HG03342 (cell line): ENCODE measurements at regions not wholly inside any gene's neighbourhood (a gene's known extent, or its start where the extent isn't known, plus 50 kb on each side); places are given as distances from the start of the nearest gene placed in this dataset.

ENCODE experiments used
- ATAC-seq: cut with Tn5 transposase; IDR thresholded peaks from one replicate; pipeline ENCODE4 v1.9.1; 2021; ENCODE audit warnings: mild to moderate bottlenecking, moderate library complexity; ENCODE audit not compliant: unreplicated experiment

DNA sequence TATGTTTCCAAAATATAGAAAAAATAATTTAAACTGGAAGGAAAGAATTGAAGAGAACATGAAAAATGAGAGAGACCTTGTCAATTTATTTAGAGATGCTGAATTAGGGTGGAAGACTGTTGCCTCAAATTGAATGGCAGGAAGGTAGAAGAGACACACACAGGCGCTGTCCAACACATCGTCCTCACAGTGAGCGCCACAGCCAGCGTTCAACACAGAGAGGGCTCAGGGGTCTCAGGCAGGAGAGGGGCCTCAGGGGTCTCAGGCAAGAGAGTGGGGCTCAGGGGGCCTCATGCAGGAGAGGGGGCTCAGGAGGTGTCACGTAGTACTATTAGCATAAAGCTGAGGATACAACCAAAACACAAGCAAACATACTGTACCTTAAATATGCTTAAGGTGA is 65.7 kb downstream of the TMEM18 start:
- no peak for ATAC-seq

DNA sequence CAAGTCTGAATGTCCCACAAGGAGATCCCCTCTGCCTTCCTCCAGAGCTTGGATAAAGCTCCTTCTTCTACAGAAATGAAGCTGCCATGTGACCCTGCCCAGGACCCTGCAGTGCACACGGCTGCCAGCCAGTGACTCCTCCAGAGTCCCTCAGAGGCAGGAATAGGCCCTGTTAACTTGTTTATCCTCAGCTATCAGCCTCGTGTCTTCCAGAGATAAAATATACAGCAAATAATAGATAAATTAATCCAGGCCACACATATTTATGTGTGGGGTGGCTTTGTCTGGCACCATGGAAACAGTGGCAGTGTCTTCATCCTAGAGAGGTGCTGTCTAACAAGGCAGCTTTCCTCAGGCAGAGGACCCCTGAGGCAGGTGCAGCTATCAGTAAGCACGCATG is 66.7 kb downstream of the TMEM18 start:
- no peak for ATAC-seq

- ATAC-seq, result no peak
Observed at GRCh38 chr2:609881-610280, 67.3 kb downstream of the TMEM18 start.

GRCh38 chr2:609449-609848 is 67.8 kb downstream of the TMEM18 start:
- no peak for ATAC-seq

DNA sequence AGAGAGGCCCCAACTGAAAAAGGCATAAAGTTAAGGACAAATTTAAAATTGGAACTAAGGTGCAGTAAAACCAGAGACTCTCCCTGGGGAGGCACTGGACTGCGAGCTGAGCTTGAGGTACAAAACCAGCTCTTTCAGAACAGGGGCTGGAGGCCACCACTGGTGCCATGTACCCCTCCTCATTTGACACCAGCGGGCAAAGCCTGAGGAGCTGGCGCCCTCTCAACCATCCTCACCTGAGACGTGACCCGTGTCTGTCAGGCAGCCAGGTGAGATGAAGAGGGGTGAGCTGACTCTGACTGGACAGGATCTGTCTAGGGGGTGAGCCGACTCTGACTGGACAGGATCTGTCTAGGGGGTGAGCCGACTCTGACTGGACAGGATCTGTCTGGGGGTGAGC is 68.5 kb downstream of the TMEM18 start:
- no peak for ATAC-seq

DNA sequence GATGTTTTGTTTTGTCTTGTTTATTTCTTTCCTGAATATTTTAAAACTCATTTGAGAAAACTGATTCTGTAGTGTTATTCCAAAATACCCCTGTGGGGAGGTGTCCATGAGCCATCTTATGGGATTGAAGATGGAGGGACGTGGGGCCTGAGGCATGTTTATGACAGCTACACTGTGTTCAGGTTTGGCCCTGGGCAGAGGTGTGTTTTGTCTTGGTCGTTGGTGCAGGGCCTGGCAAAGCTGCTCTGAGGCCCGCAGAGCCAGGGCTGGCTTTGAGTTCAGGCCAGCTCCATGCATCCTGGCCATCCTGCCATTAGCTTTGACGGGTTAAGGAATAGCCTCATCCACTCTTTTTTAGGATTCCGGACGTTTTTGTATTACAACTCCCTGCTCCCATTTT is 68.9 kb downstream of the TMEM18 start:
- ATAC-seq, result no peak

- no peak for ATAC-seq
Observed at GRCh38 chr2:607709-608108, 69.5 kb downstream of the TMEM18 start.

DNA sequence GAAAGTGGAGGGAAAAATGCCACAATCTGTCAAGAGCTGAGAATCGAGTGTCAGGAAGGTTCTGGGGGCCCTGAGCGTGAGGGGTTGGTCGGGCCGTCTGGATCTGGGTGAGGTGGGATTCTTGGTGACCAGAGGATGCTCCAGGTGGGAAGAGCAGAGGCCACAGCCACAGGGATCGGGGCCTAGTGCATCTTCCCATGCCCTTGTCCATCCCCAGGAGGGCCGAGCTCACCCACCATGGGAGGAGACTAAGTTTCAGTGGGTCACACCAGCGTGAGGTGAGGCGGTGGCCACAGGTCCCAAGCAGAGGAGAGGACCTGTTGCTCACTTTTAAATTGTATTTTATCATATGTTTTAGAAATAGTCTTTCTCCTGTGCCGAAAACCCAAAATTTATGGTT is 70.0 kb downstream of the TMEM18 start:
- ATAC-seq, result no peak

DNA sequence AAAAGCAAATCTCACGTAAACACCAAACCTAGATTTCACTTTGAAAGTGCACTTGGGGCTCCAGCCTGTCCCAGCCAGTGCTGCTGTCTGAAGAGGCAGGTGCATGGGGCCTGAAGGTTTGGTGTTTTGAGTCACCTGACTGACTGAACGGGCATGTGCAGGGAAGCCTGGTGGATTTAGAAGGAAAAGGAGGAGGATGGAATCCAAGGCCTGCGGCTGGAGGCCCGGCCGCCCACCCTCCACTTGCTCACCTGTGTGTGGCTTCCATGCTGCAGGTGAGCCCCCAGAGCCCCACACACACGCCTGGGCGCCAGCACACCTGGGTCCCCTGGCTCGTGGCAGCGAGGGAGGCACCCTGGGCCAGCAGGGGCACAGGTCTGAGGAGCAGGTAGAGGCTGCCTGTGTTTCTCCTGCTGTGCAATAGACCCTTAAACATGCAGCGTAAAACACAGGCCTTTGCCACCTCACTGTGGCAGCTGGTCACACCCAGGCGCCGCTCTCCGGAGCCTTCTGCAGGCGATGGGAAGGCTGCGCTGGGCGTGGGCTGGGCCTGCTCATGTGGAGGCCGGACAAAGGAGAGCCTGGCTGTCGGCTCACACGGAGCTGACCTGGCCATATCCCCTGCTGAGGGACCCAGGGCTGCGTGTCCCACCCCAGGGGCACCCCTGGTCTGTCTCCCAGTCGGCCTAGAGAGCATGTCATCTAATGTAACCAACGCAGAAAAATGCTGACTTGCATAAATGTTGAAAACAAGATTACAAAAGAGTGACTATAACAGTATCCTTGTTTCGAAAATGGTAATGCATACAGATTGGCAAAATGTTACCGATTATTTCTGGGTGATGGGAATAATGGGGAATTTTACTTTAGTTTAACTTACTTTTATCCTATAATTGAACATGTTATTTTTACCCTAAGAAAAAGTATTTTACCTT is 71.3 kb downstream of the TMEM18 start:
- no peak for ATAC-seq

- ATAC-seq, result no peak
Observed at GRCh38 chr2:604854-605524, 72.2 kb downstream of the TMEM18 start.

GRCh38 chr2:604385-604784 is 72.8 kb downstream of the TMEM18 start:
- no peak for ATAC-seq

GRCh38 chr2:603869-604268 is 73.3 kb downstream of the TMEM18 start:
- ATAC-seq, result no peak

- ATAC-seq, result no peak
Observed at GRCh38 chr2:603427-603826, 73.8 kb downstream of the TMEM18 start.

DNA sequence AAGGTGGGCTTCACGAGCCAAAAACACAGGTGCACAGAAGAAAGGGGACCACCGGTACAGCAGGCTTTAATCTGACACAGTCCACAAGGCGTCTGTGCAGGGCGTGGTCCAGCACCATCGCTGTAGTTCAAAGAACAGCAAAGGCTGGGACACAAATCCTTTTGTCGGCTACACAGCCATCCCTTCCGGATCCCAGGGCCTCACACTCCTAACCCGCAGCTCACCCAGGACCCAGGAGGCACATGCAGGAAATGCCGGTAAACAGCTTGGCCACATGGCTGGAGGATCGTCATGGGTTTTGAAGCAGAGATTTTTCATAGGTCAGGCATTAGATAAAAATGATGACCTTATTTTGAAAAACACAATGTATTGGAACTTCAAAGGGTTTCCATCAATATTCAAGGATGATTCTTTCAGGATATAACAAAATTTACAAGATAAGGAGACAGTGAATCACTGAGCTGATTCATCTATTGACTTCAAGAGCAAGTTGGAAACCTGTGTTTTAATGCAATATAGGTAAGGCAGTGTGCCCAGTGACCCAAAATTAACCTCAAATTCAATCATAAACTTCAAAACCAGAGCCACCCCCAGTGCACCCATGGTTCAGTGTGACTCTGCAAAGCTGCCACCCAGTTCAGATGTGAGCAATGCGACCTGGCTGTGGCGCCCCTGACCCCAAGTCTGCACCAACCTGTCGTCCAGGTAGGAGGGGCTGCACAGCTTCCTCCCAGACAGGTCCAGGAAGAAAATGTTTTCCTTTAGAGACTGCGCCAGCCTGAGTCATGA is 74.4 kb downstream of the TMEM18 start:
- no peak for ATAC-seq

DNA sequence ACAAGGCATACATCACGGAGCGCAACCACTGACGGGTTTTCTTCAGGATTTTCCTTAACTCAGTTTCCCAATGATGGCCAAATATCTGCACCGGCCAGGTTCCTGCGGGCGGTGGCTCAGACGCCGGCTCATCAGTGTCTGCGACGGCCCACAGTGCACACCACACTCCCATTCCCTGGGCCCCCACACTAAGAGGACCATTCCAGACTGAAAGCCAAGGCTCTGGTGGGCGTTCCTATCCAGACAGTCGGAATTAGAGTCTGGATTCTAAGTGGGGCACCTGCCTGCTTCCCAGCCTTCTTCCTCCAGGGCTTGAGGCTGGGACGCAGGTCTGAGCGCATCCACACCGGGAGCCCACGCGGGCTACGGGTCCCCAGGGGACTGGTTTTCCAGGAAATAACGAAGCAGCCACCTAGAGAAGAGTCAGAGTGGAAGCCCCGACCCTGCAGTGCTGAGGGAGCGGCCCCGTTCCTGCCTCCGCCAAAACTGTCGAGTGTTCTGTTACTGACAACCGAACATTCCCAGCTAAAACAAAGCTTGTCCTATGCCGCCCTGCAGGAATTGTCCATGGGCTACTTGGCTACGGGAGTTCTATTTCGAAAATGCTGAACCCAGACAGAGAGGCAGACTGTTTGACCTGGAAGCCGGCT is 75.3 kb downstream of the TMEM18 start:
- no peak for ATAC-seq

- no peak for ATAC-seq
Observed at GRCh38 chr2:601387-601698, 75.9 kb downstream of the TMEM18 start.

- no peak for ATAC-seq
Observed at GRCh38 chr2:600542-601386, 76.4 kb downstream of the TMEM18 start.

DNA sequence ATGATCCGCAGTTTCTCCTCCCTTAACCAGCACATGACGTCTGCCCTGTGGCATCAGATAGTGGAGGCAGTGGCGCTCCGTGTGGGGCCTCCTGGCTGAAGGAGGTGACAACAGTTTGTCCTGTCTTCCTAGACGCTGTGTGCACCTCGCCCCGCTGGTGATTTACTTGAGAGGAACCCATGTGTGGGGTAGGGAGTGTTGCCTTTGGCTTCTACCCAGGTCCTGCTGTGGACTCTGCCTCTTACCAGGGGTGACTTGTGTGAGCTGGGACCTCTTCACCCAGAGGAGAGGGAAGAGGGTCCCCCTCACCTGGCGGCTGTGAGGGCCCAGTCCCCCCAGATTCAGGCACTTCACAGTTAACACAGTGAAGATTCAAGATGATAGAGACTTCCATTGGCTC is 77.6 kb downstream of the TMEM18 start:
- ATAC-seq, result no peak

GRCh38 chr2:598058-598802 is 79.0 kb downstream of the TMEM18 start:
- no peak for ATAC-seq
